Thyroid gland (tissue), 4 donors: ENCODE measurements at regions not wholly inside any gene's neighbourhood (a gene's known extent, or its start where the extent isn't known, plus 50 kb on each side); places are given as distances from the start of the nearest gene placed in this dataset.

Experiments
- CTCF ChIP-seq, 6 experiments: fragments of 200-600 bp in 3 of 6; fragments of 450-650 bp in 3 of 6; sonication (generic) in 3 of 6; IDR thresholded peaks; one replicate each; pipeline ENCODE4 v1.5.1; 2016 to 2019; ENCODE audit warnings: antibody characterized with exemption in 6 of 6, mild to moderate bottlenecking in 2 of 6, inconsistent platforms in 1 of 6, moderate library complexity in 1 of 6
- POLR2A ChIP-seq, 2 donors: fragments of 450-650 bp; IDR thresholded peaks; one replicate each; pipeline ENCODE4 v1.6.1; 2017; ENCODE audit warnings: antibody characterized with exemption in 2 of 2, mild to moderate bottlenecking in 2 of 2, moderate library complexity in 1 of 2

GRCh38 chr6:125534430-125535263, 214.8 kb upstream of the HEY2 start:
- TF ChIP-seq POLR2A (IDR thresholded peaks at IDR 0.05) (no peak), CTCF (IDR thresholded peaks at IDR 0.05) (no peak)
